ENCODE measurements at regions not wholly inside any gene's neighbourhood (a gene's known extent, or its start where the extent isn't known, plus 50 kb on each side); places are given as distances from the start of the nearest gene placed in this dataset.
A peak's percentile ranks its signal among the peaks of the same experiment; 100 is the strongest.

- Histone ChIP-seq H3K4me3 (no peak overlapping the region), H3K27ac (no peak overlapping the region), H3K4me1 (peaks cover 0 to 9% (median 0%) of the 10 kb centered on the region in 9 donors), H3K36me3 (no peaks in the 10 kb centered on the region), H3K9me3 (no peaks in the 10 kb centered on the region), H3K27me3 (no peaks in the 10 kb centered on the region)
- TF ChIP-seq, protein P1, sequence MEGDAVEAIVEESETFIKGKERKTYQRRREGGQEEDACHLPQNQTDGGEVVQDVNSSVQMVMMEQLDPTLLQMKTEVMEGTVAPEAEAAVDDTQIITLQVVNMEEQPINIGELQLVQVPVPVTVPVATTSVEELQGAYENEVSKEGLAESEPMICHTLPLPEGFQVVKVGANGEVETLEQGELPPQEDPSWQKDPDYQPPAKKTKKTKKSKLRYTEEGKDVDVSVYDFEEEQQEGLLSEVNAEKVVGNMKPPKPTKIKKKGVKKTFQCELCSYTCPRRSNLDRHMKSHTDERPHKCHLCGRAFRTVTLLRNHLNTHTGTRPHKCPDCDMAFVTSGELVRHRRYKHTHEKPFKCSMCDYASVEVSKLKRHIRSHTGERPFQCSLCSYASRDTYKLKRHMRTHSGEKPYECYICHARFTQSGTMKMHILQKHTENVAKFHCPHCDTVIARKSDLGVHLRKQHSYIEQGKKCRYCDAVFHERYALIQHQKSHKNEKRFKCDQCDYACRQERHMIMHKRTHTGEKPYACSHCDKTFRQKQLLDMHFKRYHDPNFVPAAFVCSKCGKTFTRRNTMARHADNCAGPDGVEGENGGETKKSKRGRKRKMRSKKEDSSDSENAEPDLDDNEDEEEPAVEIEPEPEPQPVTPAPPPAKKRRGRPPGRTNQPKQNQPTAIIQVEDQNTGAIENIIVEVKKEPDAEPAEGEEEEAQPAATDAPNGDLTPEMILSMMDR (IDR thresholded peaks at IDR 0.05): no peak
- DNase-seq: no peak
- WGBS, 2 donors: 62 to 68% methylated on average over 6 of the region's 6 CpGs
- intact Hi-C loops (cut with DNase I): no loop called here
- ATAC-seq: no peak
Measured at GRCh38 chr10:4301291-4302045, 516.5 kb upstream of the KLF6 start.

DNA sequence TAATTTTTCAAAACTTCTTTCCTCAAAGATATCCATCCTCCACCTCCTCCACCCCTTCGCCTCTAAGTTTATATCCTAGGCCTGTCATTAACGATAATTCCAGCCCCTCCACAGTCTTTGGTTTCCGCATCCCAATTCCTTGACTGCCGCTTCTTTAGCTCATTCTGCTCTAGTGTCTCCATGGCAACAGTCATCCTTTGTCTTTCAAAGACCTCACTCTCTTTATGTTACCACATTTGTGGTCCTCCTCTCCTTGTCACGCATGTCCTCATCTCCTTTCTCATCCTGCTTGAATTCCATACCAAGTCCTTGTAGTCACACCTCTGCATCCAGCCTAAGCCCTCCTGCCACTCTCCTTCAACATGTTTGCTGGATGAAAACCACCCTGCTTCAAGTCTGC lies 511.2 kb upstream of the KLF6 start:
- DNase-seq (no peak), ATAC-seq (no peak)
- Histone ChIP-seq H3K27me3 (no peaks in the 10 kb centered on the region), H3K36me3 (no peaks in the 10 kb centered on the region), H3K4me3 (no peak overlapping the region), H3K9me3 (no peaks in the 10 kb centered on the region), H3K4me1 (no peaks in the 10 kb centered on the region), H3K27ac (no peak overlapping the region)
- TF ChIP-seq, protein P1 (IDR thresholded peaks at IDR 0.05): no peak
- WGBS, 2 donors: 96 to 98% methylated on average over 5 of the region's 5 CpGs
- intact Hi-C loops (cut with DNase I): no loop called here

GRCh38 chr10:4294996-4295792 lies 510.2 kb upstream of the KLF6 start:
- Histone ChIP-seq H3K4me1 (no peaks in the 10 kb centered on the region), H3K9me3 (no peaks in the 10 kb centered on the region), H3K27ac (no peak overlapping the region), H3K4me3 (no peak overlapping the region), H3K36me3 (no peaks in the 10 kb centered on the region), H3K27me3 (no peaks in the 10 kb centered on the region)
- intact Hi-C loops (cut with DNase I): no loop called here
- TF ChIP-seq, protein P1 (IDR thresholded peaks at IDR 0.05): no peak
- DNase-seq (no peak), ATAC-seq (peak in 1 of 8 donors; percentile 39)
- WGBS, 2 donors: 92 to 94% methylated on average over 16 of the region's 16 CpGs

GRCh38 chr10:4294271-4294670 lies 509.3 kb upstream of the KLF6 start:
- no peak overlapping the region for H3K27ac ChIP-seq
- H3K27me3 ChIP-seq: no peaks in the 10 kb centered on the region
- no peak for DNase-seq
- no peak for ATAC-seq
- TF ChIP-seq, protein P1 (IDR thresholded peaks at IDR 0.05): no peak
- no peaks in the 10 kb centered on the region for H3K36me3 ChIP-seq
- no peaks in the 10 kb centered on the region for H3K9me3 ChIP-seq
- WGBS, 2 donors: 96 to 98% methylated on average over 5 of the region's 5 CpGs
- H3K4me3 ChIP-seq: no peak overlapping the region
- no peaks in the 10 kb centered on the region for H3K4me1 ChIP-seq
- intact Hi-C loops (cut with DNase I): no loop called here
